ENCODE measurements at regions not wholly inside any gene's neighbourhood (a gene's known extent, or its start where the extent isn't known, plus 50 kb on each side); places are given as distances from the start of the nearest gene placed in this dataset.
"Not testable (repeated sequence)": the region's sequence is repeated elsewhere in the genome, so short reads cannot be mapped to it uniquely, and the experiment has no call there.

DNA sequence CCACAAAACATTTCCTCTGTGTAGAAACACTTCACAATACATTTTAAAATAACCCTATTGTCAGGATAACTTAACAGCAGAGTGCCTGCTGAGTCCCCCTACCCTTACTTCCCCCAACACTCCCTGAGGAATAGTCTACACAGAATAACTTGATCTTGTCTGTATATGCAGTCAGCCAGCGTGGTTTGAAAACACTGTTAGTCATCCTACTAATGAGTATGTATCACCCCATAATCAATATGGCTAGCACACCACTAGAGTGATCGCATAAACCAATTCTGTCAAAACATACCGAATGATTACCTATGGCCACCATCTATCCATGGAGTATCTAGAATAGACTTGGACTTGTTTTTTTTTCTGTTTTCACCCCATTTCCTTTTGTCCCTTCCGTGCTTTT is 152.7 kb upstream of the NECTIN3 start:
- no peak for DNase-seq

DNA sequence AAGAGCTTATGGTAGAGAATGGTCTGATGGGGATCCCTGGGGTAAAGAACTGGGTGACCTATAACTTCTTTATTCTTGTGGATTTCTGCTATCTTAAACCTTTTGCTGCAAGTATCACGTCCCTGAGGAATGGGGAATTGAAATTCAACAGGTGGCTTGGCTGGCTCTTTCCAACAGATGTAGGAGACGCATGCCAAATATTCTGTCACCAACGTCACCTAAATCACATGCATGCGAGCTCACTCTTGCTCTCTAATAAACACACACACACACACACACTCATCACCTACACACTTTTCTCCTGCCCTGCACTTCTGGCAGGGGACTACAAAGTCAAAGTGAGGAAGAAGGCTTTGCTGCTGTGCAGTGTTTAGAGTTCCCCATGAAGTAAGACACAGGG is 145.8 kb upstream of the NECTIN3 start:
- no peak for DNase-seq

DNA sequence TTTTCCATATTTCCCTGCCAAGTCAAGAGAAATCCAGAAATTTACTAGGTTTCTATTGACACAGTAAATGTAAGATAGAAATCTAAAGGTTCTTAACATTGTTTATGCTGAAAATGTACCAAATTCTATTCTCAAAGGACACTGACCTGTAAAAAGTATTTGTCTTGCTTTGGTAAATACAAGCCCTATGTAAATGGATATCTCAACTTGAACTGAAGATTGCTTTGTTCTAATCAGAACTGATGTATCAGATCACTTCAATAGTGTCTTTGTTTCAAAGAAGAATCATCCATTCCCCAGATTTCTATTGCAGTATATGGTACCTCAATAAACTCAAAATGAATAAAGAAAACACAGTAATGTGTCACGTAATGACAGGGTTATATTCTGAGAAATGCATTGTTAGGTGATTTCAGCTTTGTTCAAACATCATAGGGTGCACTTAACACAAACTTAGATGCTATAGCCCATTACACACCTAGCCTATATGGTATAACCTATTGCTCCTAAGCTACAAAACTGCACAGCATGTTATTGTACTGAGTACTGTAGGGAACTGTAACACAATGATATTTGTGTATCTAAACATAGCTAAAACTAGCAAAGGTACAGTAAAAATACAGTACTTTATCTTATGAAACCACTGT is 143.5 kb upstream of the NECTIN3 start:
- no peak for DNase-seq

DNA sequence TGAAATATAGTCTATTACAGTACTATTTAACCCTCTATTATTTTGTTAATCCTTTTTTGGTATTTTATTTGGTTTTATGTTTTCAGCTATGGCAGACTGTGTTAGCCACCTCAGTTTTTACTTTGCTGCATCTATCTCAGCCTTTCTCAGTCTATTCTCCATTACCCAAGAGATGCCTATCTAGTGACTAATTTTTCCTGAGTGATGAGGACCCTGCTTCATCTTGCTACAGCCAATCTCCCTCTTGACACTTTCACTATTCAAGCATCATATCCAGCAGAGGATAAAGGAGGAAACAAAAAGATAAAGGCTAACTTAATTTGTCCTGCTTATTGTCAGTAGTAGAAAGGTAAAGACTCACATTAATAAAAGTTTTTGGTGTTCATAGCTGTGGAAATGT is 141.8 kb upstream of the NECTIN3 start:
- DNase-seq, result no peak

DNA sequence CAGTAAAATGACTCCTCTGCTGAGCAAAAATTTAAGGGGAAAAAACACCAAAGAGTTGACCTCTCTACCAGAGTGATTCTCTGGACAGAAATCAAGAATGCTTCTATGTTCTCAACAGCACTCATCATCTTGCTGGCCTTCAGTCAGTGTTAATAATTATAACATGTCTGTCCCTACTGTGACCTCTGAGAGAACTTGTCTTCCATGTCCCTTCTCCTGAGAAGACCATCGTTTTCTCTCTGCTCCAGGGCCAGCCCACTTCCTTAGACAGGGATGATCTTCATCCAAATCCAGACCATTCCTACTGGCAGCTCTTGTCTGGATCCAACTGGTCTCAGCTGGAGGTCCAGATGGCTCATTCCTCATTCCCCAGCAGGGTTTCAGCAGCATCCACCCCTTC is 139.0 kb upstream of the NECTIN3 start:
- DNase-seq, result no peak

DNA sequence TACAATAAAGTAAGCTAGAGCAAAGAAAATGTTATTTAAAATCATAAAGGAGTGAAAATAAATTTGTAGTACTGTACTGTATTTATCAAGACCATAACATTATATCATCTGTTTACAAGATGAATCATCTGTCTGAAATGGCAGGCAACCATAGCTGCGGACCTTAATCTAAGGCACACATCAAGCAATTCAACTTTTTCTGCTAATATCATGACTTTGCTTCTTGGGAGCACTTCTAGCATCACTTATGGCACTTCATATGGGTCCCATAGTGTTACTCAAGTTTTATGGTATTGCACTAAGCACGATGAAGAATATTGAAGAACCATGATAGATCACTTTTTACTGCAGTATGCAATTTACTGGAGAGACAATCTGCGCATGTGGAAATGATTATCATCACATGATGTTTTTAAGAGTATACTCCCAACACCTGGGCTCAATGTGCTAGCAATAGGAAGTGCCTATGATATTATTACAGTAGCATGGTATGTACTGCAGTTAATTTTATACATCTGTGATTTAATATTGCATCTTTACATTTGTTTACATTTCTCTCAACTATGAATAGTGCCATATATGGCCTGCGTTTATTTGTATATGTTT is 137.7 kb upstream of the NECTIN3 start:
- no peak for DNase-seq

DNA sequence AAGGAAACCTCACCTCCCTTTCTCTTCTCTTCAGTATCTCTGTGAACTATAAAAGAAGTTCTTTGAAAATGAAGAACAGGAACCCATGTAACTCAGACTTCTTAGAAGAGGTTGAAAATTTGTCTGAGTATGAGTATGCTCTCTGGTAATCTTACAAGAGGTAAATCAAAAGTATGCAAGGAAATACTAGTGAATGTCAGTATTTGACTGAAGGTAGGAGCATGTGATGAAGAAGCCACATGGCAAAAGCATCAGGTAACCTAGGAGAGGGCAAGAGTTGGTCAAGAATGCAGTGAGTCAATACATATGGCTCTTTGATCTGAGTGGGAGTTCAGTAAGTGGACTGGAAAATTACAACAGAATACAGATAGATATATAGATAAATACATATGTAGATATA is 133.0 kb upstream of the NECTIN3 start:
- no peak for DNase-seq

DNA sequence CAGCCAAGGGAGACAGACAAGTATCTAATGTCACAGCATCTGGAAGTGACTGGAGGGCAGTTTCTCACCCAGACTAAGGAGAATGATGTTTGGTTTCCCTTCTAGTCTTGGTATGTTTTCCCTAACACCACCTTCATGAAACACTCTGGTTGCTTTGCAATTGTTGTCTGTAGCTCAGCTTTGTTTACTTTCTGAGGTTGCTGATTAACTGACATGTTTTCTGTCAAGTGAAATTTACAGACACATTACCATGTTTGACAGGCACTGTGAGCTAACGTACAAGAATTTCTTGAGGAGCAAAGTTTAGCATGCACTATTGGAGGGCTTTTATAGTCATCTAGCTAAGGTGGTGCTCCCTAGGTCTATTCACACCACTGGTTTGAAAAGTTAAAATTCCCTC is 131.6 kb upstream of the NECTIN3 start:
- no peak for DNase-seq

DNA sequence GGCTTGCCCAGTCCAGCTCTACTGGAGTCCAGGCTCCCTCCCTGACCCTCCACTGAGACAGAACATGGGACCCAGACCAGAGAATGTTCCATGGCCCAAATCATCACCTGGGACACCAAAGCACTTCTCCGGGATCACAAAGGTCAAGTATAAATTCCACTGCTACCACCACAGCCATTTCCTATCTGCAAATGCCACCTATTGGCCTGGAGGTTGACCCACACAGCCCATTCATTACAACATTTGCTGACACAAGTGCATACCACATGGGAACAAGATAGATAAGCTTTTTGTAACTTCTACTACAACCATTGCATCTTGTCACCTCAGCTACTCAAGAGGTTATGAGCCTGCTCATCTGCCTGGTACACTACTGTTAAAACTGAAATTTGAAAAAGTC is 126.8 kb upstream of the NECTIN3 start:
- no peak for DNase-seq

DNA sequence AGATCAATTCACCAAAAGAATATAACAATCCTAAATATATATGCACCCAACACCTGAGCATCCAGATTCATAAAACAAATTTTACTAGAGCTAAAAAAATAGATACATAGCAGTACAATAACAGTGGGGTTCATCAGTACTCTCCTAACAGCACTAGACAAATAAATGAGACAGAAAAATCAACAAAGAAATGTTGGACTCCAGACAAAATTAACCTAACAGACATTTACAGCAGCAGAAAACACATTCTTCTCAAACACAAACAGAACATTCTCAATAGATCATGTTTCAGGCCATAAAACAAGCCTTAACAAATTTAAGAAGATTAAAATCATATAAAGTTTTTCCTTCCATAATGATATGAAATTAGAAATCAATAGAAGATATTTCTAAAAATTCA is 124.8 kb upstream of the NECTIN3 start:
- DNase-seq, result no peak

DNA sequence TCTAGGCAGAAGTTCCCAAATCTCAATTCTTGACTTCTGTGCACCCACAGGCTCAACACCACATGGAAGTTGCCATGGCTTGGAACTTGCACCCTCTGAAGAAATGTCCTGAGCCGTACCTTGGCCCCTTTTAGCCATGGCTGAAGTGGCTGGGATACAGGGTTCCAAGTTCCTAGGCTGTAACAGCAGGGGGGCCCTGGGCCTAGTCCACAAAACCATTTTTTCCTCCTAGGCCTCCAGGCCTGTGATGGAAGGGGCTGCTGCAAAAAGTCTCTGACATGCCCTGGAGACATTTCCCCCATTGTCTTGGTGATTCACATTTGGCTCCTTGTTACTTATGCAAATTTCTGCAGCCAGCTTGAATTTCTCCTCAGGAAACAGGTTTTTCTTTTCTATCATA is 122.4 kb upstream of the NECTIN3 start:
- not testable (repeated sequence) for DNase-seq

DNA sequence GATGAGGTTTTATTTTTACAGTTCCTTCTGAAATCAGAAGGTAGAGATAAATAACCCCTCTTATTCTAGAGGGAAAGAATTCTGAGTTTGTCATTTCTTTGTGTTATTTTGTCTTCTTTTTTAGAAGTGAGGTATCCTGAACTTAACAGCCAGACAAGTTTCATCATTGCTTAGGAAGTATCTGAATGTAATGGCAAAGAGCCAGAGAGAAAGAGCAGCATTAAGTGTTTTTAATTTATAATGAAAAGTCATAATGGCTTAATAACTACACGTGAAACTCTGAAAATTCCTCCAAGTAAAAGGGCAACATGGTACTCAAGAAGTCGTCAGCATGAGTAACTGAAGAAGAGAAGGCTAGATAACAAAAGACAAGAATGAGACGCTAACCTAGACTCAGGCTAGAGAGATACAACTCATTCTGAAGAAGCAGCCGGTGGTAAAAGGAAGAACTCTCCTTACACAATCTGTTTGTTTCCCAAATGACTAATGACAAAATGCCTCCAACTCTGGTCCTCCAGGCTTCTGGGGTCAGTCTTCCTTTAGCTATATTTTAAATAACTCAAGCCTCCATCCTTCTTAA is 116.2 kb upstream of the NECTIN3 start:
- DNase-seq, result no peak

DNA sequence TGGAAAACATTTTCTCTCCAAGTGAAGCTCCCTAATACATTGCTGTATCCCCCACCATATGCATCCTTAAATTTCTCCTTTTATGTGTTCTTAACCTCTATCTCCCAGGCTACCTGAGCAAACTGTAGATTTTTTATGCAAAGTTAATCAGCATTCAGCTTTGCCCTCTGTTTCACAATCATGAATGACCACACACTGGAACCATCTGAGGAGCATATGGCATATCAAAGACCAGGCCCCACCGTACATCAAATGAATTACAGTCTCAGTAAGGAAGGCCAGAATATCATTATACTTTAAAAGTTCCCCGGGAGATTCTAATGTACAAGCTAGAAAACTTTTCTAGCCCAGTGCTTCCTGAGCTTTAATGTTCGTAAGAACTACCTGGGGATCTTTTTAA is 115.5 kb upstream of the NECTIN3 start:
- DNase-seq, result no peak

DNA sequence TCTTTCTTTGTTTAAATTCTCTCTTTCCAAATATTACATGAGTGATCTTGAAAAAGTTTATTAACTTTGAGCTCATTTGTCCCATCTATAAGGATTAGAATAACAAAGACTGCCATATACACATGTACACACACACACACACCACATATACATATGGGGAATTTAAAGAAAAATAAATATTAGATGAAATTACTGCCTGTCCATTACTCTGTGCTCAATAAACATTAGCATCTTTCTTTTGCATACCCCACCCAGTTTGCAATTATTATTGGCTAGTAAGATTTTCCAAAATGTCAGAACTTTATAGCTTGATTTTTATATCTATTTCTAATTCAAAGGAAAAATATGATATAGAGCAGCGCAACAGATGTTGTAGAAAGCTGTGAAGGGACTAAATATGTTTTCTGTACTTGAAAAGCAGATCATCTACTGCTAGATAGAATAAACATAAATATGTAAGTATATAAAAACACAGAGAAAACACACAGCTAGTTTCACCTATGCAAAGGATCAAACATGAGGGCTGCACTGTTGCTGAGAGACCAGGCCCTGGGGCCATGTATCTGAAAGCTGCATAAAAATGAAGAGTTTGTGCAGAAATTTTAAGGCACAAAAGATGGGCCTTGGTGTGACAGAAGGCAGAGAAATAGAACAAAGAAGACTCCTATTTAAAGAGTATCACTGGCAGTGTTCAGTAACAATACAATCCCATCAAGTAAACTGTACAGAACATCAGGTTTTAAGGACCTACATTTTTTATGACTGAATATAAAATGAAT is 114.2 kb upstream of the NECTIN3 start:
- no peak for DNase-seq

DNA sequence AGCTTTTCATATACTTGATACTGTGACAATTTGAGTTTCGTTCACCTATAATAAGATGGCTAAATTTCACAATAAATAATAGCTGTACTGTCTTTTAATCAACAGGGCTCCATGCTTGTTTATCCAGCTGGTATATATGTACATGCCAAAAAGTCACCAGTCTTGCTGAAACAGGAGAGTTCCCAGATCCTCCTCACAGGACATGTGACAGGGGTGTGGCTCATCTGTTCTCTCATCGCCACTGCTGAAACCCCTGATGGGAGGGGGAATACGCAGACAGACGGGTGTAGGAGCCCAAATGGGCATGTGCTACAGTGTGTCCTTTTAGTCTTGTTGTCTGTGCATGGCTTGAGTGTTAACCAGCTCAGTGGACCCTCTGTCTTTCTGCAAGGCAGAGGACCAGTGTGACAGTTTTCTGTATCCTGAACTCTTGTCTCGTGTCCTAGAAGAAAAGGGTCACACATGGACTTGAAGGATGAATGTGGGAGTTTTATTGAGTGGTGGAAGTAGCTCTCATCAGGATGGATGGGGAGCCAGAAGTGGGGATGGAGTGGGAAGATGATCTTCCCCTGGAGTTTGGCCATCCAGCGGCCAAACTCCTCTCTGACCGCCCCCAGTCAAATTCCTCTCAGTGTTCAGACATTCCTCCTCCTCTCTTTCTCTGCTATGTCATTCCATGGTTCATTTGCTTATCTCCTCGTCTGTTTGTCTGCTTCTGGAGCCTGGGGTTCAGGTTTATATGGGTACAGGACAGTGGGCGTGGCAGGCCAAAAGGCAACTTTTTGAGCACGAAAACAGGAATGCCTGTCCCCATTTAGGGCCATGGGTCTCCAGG is 113.1 kb upstream of the NECTIN3 start:
- no peak for DNase-seq

DNA sequence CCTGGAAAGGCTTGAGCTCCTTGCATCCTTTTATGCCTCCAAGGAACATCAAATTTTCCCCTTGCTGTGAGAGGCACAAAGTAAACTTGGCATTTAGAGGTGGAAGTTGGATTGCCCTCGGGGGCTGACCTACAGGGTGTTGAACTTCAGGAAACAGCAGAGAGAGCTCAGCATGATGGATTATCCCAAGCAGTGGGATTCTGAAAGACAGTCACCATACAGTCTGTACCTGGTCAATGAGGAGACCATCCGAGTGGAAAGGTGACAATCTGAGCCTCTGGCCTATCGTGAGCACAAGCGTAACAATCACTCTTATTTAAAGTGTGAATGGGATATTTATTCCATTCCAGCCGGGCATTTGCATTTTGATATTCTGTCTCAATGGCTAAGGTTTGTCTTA is 105.6 kb upstream of the NECTIN3 start:
- no peak for DNase-seq

DNA sequence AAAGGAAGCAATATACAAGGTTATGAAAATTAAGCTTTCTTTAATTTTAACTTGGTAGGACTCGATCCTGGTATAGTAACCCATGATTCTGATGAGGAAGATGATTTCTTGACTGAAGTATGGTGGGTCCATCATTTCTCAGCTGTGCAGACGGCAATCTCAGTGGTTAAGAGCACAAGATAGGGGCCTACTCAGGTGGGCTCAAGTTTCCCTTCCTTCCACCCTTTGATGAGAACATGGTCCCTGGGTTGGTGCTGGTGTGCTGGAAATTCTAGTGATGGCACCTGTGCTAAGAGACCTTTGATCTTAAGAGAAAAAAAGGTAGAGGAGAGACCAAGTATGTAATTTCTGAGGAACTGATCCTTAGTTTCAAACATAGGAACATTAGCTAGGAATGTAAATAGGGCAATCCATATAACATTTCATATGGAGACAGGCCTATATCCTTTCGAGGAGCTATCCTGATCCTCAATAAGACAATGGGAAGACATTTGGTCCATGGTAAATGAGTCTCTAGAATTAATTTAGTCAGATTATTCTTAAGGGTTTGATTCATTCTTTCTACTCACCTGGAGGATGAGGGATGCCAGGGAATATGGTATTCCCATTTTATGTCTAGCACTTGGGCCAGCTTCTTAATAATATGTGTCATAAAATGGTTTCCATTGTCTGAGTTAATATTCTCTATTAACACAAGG is 104.5 kb upstream of the NECTIN3 start:
- no peak for DNase-seq

DNA sequence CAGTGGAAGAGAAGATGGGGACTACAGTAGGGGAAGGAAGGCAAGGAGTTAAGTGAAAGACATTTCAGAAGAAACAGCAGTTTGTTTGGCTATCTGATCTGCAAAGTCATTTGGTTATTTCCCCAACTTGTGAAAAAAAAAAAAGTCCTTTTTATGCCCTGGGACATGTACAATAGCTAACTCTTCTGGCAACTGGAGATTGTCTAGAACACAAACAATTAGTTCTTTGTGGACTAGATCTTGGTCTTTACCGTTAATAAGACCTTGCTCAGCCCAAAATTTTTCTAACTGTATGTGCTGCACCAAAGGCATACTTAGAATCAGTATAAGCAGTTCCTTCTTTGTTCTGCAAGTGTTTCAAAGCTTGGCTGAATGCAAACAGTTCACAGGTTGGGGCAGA is 103.5 kb upstream of the NECTIN3 start:
- DNase-seq, result no peak

DNA sequence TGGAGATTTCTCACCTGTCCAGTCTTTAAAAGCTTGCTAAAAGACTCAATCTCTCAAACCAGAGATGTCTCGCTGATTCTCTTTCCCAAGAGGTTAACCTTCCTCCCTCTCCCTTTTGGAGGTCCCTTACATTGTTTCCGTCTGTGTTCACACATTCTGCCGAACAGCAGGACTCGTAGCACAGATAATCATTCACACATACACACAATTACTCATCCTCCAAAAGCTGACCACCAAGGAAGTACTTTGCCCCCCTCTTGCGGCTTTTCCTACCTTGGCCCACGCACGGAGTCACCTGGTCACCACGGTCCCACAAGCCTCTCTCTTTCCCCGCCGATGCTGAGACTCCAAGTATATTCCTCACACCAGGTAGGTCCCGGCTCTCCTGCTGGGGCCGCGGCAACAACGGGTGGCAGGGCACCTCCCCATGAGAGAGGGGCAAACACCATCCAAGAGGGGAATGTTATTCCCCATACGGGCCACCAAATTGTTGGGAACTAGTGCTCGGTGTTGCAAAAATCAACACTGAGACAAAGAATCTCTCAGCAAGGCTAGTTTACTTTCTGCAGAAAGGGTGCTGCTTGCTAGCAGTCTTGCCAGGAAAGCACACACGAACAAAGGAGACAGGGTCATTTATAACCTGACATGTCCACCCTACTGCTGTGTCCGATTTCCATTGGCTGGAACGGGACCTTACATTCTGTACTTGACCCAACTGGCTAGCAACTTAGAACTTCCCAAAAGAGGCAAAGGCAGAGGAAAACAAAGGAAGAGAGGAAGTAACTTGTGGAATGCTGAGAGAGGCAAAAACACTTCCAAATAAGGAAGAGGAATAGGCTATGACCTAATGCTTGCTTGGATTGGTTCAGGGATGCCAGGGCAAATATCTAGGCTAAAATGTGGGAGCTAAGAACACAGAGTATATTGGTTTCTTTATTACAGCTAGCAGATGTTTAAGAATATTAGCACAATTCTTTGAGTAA is 102.1 kb upstream of the NECTIN3 start:
- no peak for DNase-seq

DNA sequence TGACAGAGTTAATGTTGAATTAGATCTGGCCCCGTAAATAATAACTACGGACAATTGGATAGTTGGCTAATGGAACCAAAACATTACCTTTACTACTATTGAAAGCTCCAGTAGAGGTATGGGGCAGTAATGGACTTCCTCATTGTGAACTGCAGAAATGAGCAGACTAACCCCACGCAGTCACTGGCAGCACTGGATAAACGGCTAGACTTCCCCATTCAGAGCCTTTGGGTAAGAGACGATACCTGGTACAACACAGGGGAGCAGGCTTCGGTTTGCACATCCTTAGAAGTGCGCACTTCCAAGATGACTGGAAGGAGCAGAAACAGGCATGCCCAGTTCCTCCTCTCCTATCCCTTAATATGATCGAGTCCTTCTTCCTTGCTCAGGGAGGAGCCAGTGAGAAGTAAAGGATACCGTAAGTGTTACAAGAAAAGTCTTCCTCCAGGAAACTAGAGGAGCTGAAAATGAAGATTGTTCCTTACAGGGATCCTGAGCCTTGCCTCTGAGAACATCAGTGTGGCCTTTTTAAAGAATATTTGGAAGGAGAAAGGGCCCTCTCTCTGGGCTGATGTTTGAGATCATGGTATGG is 100.5 kb upstream of the NECTIN3 start:
- no peak for DNase-seq

Data from activated CD4-positive, alpha-beta T cell treated with anti-CD3 and anti-CD28 coated beads, Interleukin-10, Interleukin-2, amounts not matched to agents 100 ng/mL and 50 ng/mL, durations not matched to agents 16 hours and 8 hours (primary cell).